ENCODE measurements at regions not wholly inside any gene's neighbourhood (a gene's known extent, or its start where the extent isn't known, plus 50 kb on each side); places are given as distances from the start of the nearest gene placed in this dataset.

DNA sequence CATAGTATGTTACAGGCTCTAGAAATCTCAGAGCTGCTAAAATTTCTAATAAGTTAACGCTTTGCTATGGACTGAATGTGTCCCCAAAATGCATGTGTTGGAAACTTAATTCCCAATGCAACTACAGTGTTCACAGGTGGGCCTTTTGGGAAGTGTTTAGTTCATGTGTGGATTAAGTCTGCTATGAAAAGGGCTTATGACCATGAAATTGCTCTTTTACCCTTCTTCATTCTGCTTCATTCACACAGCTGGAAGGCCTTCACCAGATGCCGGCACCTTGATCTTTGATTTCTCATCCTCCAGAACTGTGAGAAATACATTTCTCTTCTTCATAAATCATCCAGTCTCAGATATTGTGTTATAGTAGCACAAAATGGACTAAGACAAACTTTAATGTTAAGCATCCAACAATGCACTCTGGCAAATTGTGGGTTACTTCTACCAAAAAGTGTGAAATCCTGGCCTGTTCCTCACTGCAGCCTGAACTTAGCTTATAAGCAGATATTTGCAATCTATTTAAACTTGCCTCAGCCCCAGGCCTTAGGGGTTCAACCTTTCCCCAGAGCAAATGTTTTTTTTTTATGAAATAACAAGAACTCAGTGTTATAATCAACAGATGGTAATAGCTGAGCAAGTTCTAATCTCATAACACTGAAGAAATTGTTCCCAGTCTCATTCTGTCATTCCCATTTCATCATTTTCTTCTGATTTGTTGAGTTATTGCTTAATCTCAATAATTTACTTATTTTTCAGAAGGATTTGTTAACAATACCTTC, 523.6 kb downstream of the KIF20B start:
- Histone ChIP-seq H3K4me1 (ENCODE audit: control insufficient read depth, insufficient read depth, low read length) (no peaks in the 10 kb centered on the region), H3K4me3 (ENCODE audit: low read depth in 2 of 2, low read length in 2 of 2) (no peak overlapping the region), H3K36me3 (ENCODE audit: control insufficient read depth, insufficient read depth, low read length) (no peaks in the 10 kb centered on the region), H3K27me3 (ENCODE audit: control insufficient read depth, insufficient read depth, low read length) (no peaks in the 10 kb centered on the region), H3K9me3 (ENCODE audit: control insufficient read depth, insufficient read depth, low read depth, low read length) (peaks cover 4% of the 10 kb centered on the region; the same call in 1 of the 2 replicates), H3K27ac (ENCODE audit: low read length) (no peak overlapping the region)
- ChIA-PET CTCF (no interaction called here), POLR2A (no interaction called here)
- DNase-seq (ENCODE audit: low read depth, low spot score) = no peak
- TF ChIP-seq POLR2AphosphoS5 (IDR thresholded peaks at IDR 0.05; ENCODE audit: low read depth, low read length) (no peak), REST (IDR thresholded peaks at IDR 0.05; ENCODE audit: insufficient read depth in 1 of 2, low read depth in 2 of 2, low read length in 1 of 2) (no peak), TCF7L2 (IDR thresholded peaks at IDR 0.05; ENCODE audit: low read depth, low read length) (no peak), SIN3A (IDR thresholded peaks at IDR 0.05; ENCODE audit: borderline replicate concordance, insufficient read depth, low read depth, low read length) (no peak), CTCF (IDR thresholded peaks at IDR 0.05) (no peak)
- in situ Hi-C loops (cut with HindIII; ENCODE audit: low pct_unique_long_range_greater_than_20kb, low sequenced_read_pairs) = no loop called here
- intact Hi-C loops (cut with micrococcal nuclease; ENCODE audit: unreplicated experiment) = no loop called here
- no peak for ATAC-seq
- no TSS peak for BruUV-seq (replicated peaks)

GRCh38 chr10:90226517-90226916, 525.1 kb downstream of the KIF20B start:
- in situ Hi-C loops (cut with HindIII; ENCODE audit: low pct_unique_long_range_greater_than_20kb, low sequenced_read_pairs) (no loop called here), intact Hi-C loops (cut with micrococcal nuclease; ENCODE audit: unreplicated experiment) (no loop called here)
- TF ChIP-seq POLR2AphosphoS5 (IDR thresholded peaks at IDR 0.05; ENCODE audit: low read depth, low read length) (no peak), CTCF (IDR thresholded peaks at IDR 0.05) (no peak), SIN3A (IDR thresholded peaks at IDR 0.05; ENCODE audit: borderline replicate concordance, insufficient read depth, low read depth, low read length) (no peak), REST (IDR thresholded peaks at IDR 0.05; ENCODE audit: insufficient read depth in 1 of 2, low read depth in 2 of 2, low read length in 1 of 2) (no peak), TCF7L2 (IDR thresholded peaks at IDR 0.05; ENCODE audit: low read depth, low read length) (no peak)
- Histone ChIP-seq H3K36me3 (ENCODE audit: control insufficient read depth, insufficient read depth, low read length) (no peaks in the 10 kb centered on the region), H3K4me3 (ENCODE audit: low read depth in 2 of 2, low read length in 2 of 2) (no peak overlapping the region), H3K9me3 (ENCODE audit: control insufficient read depth, insufficient read depth, low read depth, low read length) (peaks cover 4% of the 10 kb centered on the region; the same call in 1 of the 2 replicates), H3K27me3 (ENCODE audit: control insufficient read depth, insufficient read depth, low read length) (no peaks in the 10 kb centered on the region), H3K27ac (ENCODE audit: low read length) (no peak overlapping the region), H3K4me1 (ENCODE audit: control insufficient read depth, insufficient read depth, low read length) (no peaks in the 10 kb centered on the region)
- ChIA-PET CTCF (no interaction called here), POLR2A (no interaction called here)
- no TSS peak for BruUV-seq (replicated peaks)
- no peak for DNase-seq (ENCODE audit: low read depth, low spot score)
- no peak for ATAC-seq

All from Panc1 (cell line).